OCI-LY1 (cell line): ENCODE measurements at regions not wholly inside any gene's neighbourhood (a gene's known extent, or its start where the extent isn't known, plus 50 kb on each side); places are given as distances from the start of the nearest gene placed in this dataset.

Experiments used
- H2AFZ ChIP-seq: fragments of 200-600 bp; sonication (generic), shearing (Covaris generic); 2 replicates; pipeline ENCODE4 v1.6.0; 2014; ENCODE audit warnings: antibody characterized with exemption, mild to moderate bottlenecking, low read length
- H3F3A ChIP-seq: fragments of 200-600 bp; sonication (generic), shearing (Covaris generic); 2 replicates; pipeline ENCODE4 v1.6.0; 2014; ENCODE audit warnings: mild to moderate bottlenecking, antibody characterized with exemption, low read length, moderate library complexity; ENCODE audit not compliant: insufficient read depth
- H3K27ac ChIP-seq: fragments of 200-600 bp; sonication (generic); 2 replicates; pipeline ENCODE4 v1.5.1; 2014; ENCODE audit warnings: low read length, mixed run types, mild to moderate bottlenecking, low read depth; ENCODE audit not compliant: poor library complexity, severe bottlenecking
- H3K27me3 ChIP-seq: fragments of 200-600 bp; sonication (generic); 2 replicates; pipeline ENCODE4 v1.6.0; 2014; ENCODE audit warnings: antibody characterized with exemption, mild to moderate bottlenecking, low read length, moderate library complexity; ENCODE audit not compliant: insufficient read depth
- H3K36me3 ChIP-seq: fragments of 200-600 bp; sonication (generic); 2 replicates; pipeline ENCODE4 v1.6.1; 2014; ENCODE audit warnings: mild to moderate bottlenecking, antibody characterized with exemption, low read length, moderate library complexity, mixed read lengths; ENCODE audit not compliant: insufficient read depth
- H3K4me1 ChIP-seq: fragments of 200-600 bp; sonication (generic); 2 replicates; pipeline ENCODE4 v1.5.1; 2014; ENCODE audit warnings: mild to moderate bottlenecking, low read length, moderate library complexity; ENCODE audit not compliant: insufficient read depth, severe bottlenecking
- H3K4me2 ChIP-seq: fragments of 200-600 bp; sonication (generic), shearing (Covaris generic); 2 replicates; pipeline ENCODE4 v1.6.1; 2014; ENCODE audit warnings: low read length
- H3K4me3 ChIP-seq: fragments of 200-600 bp; sonication (generic); 2 replicates; pipeline ENCODE4 v1.5.1; 2014; ENCODE audit warnings: low read length, low read depth, mild to moderate bottlenecking, mixed read lengths; ENCODE audit not compliant: poor library complexity, severe bottlenecking
- H3K79me2 ChIP-seq: fragments of 200-600 bp; shearing (Covaris generic); 2 replicates; pipeline ENCODE4 v1.6.1; 2016; ENCODE audit warnings: mixed run types, low read length, mixed read lengths; ENCODE audit not compliant: insufficient read depth
- H3K9ac ChIP-seq: fragments of 200-600 bp; sonication (generic), shearing (Covaris generic); 2 replicates; pipeline ENCODE4 v1.6.1; 2014; ENCODE audit warnings: mild to moderate bottlenecking, low read length, mixed read lengths
- H3K9me2 ChIP-seq: fragments of 200-600 bp; sonication (generic), shearing (Covaris generic); 2 replicates; pipeline ENCODE4 v1.6.1; 2014; ENCODE audit warnings: low read depth, mild to moderate bottlenecking, low read length, mixed read lengths
- H3K9me3 ChIP-seq: fragments of 200-600 bp; shearing (Covaris generic); 2 replicates; pipeline ENCODE4 v1.6.1; 2014; ENCODE audit warnings: low read length, mixed read lengths
- H4K20me1 ChIP-seq: fragments of 200-600 bp; sonication (generic), shearing (Covaris generic); 2 replicates; pipeline ENCODE4 v1.6.0; 2016; ENCODE audit warnings: mild to moderate bottlenecking, low read length; ENCODE audit not compliant: insufficient read depth
- CTCF ChIP-seq: fragments of 200-600 bp; sonication (generic), shearing (Covaris generic); IDR thresholded peaks from 2 replicates; pipeline ENCODE4 v1.5.1; 2017; ENCODE audit warnings: mild to moderate bottlenecking, antibody characterized with exemption, low read length, moderate library complexity, mixed read lengths
- EZH2 ChIP-seq: fragments of 200-600 bp; sonication (generic), shearing (Covaris generic); IDR thresholded peaks from 2 replicates; pipeline ENCODE4 v1.8.0; 2017; ENCODE audit warnings: borderline replicate concordance, mixed run types, mild to moderate bottlenecking, antibody characterized with exemption, low read length, moderate library complexity, mixed read lengths

- Histone ChIP-seq H3K9ac (no peak overlapping the region), H3F3A (no peaks in the 10 kb centered on the region; the same call in 1 of the 2 replicates), H3K36me3 (no peaks in the 10 kb centered on the region), H4K20me1 (no peaks in the 10 kb centered on the region), H3K9me2 (no peaks in the 10 kb centered on the region), H3K4me1 (no peaks in the 10 kb centered on the region), H3K79me2 (no peaks in the 10 kb centered on the region), H3K4me2 (no peak overlapping the region), H3K4me3 (no peak overlapping the region), H3K9me3 (no peaks in the 10 kb centered on the region), H3K27ac (no peak overlapping the region), H3K27me3 (no peaks in the 10 kb centered on the region), H2AFZ (no peak overlapping the region)
- TF ChIP-seq CTCF: no peak
- TF ChIP-seq EZH2: no peak
Observed at GRCh38 chr15:35851491-35851890, 305.5 kb upstream of the DPH6 start.

- H4K20me1 ChIP-seq: no peaks in the 10 kb centered on the region
- no peaks in the 10 kb centered on the region; the same call in 1 of the 2 replicates for H3F3A ChIP-seq
- TF ChIP-seq EZH2 (no peak), CTCF (no peak)
- no peaks in the 10 kb centered on the region for H3K36me3 ChIP-seq
- no peaks in the 10 kb centered on the region for H3K79me2 ChIP-seq
- no peak overlapping the region for H3K4me2 ChIP-seq
- H3K27me3 ChIP-seq: no peaks in the 10 kb centered on the region
- no peaks in the 10 kb centered on the region for H3K9me2 ChIP-seq
- no peak overlapping the region for H2AFZ ChIP-seq
- H3K4me1 ChIP-seq: no peaks in the 10 kb centered on the region
- H3K9me3 ChIP-seq: no peaks in the 10 kb centered on the region
- no peak overlapping the region for H3K27ac ChIP-seq
- H3K9ac ChIP-seq: no peak overlapping the region
- no peak overlapping the region for H3K4me3 ChIP-seq
Observed at GRCh38 chr15:35852818-35853624, 307.1 kb upstream of the DPH6 start.

GRCh38 chr15:35854316-35854715, 308.4 kb upstream of the DPH6 start:
- H3K9me3 ChIP-seq: no peaks in the 10 kb centered on the region
- no peaks in the 10 kb centered on the region for H3K36me3 ChIP-seq
- no peak overlapping the region for H3K27ac ChIP-seq
- no peak overlapping the region for H2AFZ ChIP-seq
- no peak overlapping the region for H3K9ac ChIP-seq
- no peak overlapping the region for H3K4me2 ChIP-seq
- TF ChIP-seq CTCF (no peak), EZH2 (no peak)
- H3K9me2 ChIP-seq: no peaks in the 10 kb centered on the region
- no peak overlapping the region for H3K4me3 ChIP-seq
- H3K27me3 ChIP-seq: no peaks in the 10 kb centered on the region
- H4K20me1 ChIP-seq: no peaks in the 10 kb centered on the region
- no peaks in the 10 kb centered on the region for H3F3A ChIP-seq
- H3K79me2 ChIP-seq: no peaks in the 10 kb centered on the region
- no peaks in the 10 kb centered on the region for H3K4me1 ChIP-seq
